Astrocyte of the spinal cord (primary cell): ENCODE measurements at regions not wholly inside any gene's neighbourhood (a gene's known extent, or its start where the extent isn't known, plus 50 kb on each side); places are given as distances from the start of the nearest gene placed in this dataset.
"Not testable (repeated sequence)": the region's sequence is repeated elsewhere in the genome, so short reads cannot be mapped to it uniquely, and the experiment has no call there.

Experiments used
- DNase-seq: peaks from one replicate; pipeline ENCODE4 v3.0.0; 2011; ENCODE audit warnings: low read depth, low spot score
- H3K4me3 ChIP-seq: 2 replicates; pipeline ENCODE4 v1.5.1; 2011; ENCODE audit warnings: low read depth, mild to moderate bottlenecking, low read length, moderate library complexity
- in situ Hi-C: cut with HindIII; loops from 2 replicates; pipeline ENCODE4 v1.10.0; 2017; ENCODE audit warnings: low sequenced_read_pairs
- TF ChIP-seq, protein P1 (sequence below): IDR thresholded peaks from 2 replicates; pipeline ENCODE4 v1.5.1; 2012; ENCODE audit warnings: low read depth, mild to moderate bottlenecking, low read length, inconsistent platforms

DNA sequence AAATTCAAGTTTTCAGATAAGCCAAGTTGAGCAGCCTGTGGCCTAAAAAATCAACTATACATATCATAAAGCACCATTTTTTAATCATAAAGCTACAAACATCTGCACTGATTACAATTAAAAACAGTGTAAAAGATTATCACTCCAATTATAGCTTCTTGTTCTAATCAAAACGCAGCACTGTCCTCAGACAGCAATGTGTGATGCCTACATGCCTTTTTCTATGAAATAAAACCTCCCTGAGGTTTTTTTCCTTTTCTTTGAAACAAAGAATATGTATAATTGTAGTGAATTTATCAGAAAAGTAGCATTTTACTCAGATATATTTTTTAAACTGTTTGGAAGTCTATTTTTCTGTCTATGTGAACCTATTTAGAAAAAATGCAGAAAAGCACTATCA, 366.1 kb upstream of the CCNH start:
- in situ Hi-C loops, result no loop called here
- TF ChIP-seq, protein P1, sequence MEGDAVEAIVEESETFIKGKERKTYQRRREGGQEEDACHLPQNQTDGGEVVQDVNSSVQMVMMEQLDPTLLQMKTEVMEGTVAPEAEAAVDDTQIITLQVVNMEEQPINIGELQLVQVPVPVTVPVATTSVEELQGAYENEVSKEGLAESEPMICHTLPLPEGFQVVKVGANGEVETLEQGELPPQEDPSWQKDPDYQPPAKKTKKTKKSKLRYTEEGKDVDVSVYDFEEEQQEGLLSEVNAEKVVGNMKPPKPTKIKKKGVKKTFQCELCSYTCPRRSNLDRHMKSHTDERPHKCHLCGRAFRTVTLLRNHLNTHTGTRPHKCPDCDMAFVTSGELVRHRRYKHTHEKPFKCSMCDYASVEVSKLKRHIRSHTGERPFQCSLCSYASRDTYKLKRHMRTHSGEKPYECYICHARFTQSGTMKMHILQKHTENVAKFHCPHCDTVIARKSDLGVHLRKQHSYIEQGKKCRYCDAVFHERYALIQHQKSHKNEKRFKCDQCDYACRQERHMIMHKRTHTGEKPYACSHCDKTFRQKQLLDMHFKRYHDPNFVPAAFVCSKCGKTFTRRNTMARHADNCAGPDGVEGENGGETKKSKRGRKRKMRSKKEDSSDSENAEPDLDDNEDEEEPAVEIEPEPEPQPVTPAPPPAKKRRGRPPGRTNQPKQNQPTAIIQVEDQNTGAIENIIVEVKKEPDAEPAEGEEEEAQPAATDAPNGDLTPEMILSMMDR, result no peak
- H3K4me3 ChIP-seq, result no peak overlapping the region
- DNase-seq, result no peak

DNA sequence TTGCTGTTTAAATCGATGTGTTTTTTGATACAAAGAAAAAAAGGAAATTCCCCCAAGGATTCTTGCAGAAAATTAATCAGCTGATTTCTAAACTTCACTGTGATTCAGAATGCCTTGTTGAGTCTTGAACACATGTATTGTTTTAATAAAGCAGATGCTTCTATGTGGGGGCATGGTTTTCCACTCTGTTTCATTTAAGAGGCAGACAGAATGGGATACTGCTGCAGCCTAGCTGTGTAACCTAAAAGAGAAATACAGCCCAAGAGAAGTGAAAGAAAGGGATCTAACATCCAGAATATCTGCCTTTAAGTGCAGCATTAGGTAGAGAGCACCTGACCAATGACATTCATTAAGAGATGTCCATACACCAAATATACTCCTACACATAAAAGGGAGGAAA, 365.1 kb upstream of the CCNH start:
- in situ Hi-C loops, result no loop called here

DNA sequence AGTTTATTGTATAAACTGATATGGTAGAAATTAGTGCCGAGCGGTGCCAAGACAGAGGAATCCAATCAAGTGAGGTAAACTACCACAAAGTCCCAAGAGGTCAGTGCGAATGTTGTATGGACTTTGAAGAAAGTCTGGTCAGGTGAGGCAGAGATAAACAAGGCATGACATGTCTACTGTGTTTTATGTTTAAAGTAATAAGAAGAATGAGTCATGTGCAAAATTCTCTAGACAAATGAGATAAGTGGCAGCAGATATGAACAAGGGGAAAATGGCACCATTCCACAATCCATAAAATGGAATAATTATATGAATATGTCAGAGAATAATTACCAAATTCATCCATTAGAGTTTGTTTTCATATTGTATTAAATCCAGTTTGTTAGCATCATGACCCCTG, 364.1 kb upstream of the CCNH start:
- in situ Hi-C loops, result no loop called here
- H3K4me3 ChIP-seq, result no peak overlapping the region
- DNase-seq, result no peak
- TF ChIP-seq, protein P1, result no peak

More for the DNA sequence above, 365.1 kb upstream of the CCNH start:
- H3K4me3 ChIP-seq, result no peak overlapping the region
- no peak for DNase-seq
- TF ChIP-seq, protein P1, result no peak

DNA sequence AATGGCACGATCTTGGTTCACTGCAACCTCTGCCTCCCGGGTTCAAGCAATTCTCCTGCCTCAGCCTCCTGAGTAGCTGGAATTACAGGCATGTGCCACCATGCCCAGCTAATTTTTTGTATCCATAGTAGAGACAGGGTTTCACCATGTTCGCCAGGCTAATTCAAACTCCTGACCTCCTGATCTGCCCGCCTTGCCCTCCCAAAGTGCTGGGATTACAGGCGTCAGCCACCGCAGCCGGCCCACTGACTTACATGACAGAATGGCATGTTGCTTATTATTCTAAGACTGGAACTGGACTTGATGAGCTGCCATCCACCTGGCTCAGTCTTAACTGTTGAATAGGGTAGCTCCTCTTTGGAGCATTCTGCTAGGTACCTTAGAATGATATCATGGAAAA, 363.6 kb upstream of the CCNH start:
- in situ Hi-C loops, DNase-seq, H3K4me3 ChIP-seq: not testable (repeated sequence)

DNA sequence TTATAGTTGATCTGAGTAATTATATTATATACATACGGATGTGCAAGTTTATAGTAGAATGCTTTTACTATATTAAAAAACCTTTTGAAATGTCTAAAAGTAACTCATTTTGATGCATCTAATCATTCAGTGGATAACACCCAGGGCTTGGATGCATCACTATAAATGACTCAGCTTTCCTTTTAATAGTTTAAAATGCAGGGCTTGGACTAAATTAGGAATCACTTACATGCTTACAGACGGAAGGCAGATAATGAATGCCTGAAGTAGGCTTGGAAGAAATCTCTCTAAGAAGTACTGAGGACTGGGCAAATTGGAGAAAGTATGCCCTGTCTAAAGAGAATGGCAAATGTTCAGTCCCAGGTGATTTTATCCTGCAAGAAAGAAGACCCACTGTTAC, 362.5 kb upstream of the CCNH start:
- no peak overlapping the region for H3K4me3 ChIP-seq
- TF ChIP-seq, protein P1, result no peak
- in situ Hi-C loops, result no loop called here

DNA sequence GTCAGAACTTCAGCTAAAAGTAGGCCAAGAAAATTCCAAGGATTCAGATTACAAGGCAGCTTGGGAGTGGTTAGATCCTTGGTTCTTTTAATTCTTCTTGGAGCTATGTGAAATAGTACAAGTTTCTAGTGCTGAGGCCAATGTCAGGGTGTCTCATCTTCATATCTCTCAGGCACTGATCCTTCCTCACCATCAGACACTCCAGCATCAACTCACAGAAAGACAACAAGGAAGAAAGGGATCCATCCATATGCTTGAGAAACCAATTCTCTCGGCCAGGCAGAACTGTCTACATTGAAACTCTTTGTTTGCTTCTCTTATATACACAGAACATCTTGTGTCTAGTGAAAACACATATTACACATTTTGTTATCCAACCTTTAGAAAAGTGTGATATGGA, 362.1 kb upstream of the CCNH start:
- in situ Hi-C loops, result no loop called here
- TF ChIP-seq, protein P1, result no peak
- no peak overlapping the region for H3K4me3 ChIP-seq
- DNase-seq, result no peak

More for the DNA sequence above, 362.5 kb upstream of the CCNH start:
- DNase-seq, result no peak

DNA sequence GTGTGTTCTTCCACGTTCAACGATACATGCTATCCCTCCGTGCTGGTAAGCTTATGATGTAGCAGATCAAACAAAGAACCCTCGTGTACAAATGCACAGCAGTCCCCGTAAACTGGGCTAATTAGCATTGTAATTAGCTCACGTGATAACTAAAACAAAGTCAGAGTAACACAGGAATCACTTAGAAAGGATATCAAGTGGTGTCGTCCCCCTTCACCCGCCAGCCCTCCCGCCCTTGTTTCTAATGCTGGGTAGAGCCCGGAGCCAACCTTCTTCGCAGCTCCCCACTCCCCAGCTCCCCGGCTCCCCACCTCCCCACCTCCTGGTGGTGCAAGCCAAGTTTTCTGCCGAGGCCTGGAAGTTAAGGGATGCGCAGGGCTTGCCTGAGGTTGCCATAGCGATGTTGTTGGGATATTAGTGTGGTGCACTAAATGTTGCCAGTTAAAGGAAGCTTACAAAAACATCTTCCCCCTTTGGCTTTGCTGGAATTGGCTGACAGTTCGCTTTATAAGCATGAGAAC, 357.9 kb upstream of the CCNH start:
- TF ChIP-seq, protein P1, result no peak
- no peak for DNase-seq
- no peak overlapping the region for H3K4me3 ChIP-seq
- in situ Hi-C loops, result no loop called here
